ENCODE measurements at regions not wholly inside any gene's neighbourhood (a gene's known extent, or its start where the extent isn't known, plus 50 kb on each side); places are given as distances from the start of the nearest gene placed in this dataset.
"Not testable (repeated sequence)": the region's sequence is repeated elsewhere in the genome, so short reads cannot be mapped to it uniquely, and the experiment has no call there.

DNA sequence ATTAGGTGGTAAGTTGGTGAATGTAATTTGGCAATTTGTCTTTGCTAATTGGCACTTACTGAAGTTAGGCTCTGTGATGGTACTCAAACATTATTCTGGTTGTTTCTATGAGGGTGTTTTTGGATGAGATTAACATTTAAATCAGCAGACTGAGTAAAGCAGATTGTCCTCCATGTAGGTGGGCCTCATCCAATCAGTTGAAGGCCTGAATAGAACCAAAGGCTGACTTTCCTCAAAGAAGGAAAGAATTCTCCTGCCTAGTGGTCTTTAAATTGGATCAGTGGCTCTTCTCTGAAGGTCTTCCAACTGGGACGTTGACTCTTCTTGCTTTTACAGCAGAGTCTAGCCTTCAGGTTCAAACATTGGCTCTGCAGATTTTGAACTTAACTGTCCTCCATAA is 278.3 kb downstream of the KIF20B start:
- DNase-seq (ENCODE audit: insufficient read length, low spot score) (no peak), FAIRE-seq (no peak)
- no peak for TF ChIP-seq POLR2A (IDR thresholded peaks at IDR 0.05; ENCODE audit: low read depth, low read length)

DNA sequence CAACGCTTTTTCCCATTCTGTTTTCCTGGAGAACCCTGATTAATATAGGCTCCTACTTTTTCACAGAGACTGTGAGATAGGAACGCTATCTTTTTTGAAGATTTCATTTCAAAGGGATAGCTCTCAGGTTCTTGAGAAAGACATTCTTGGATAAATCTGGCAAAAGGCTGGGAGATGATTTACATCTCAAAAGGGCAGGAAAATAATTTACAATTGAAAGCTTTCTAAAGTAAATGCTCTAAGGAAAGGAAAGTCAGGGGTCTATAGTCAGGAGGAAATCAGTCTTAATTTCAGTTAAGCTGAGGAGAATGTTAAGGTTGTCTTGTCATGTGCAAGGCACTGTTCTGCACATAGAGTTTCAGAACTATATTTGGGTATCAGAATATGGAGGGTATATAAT is 278.8 kb downstream of the KIF20B start:
- DNase-seq (ENCODE audit: insufficient read length, low spot score) (no peak), FAIRE-seq (no peak)
- no peak for TF ChIP-seq POLR2A (IDR thresholded peaks at IDR 0.05; ENCODE audit: low read depth, low read length)

DNA sequence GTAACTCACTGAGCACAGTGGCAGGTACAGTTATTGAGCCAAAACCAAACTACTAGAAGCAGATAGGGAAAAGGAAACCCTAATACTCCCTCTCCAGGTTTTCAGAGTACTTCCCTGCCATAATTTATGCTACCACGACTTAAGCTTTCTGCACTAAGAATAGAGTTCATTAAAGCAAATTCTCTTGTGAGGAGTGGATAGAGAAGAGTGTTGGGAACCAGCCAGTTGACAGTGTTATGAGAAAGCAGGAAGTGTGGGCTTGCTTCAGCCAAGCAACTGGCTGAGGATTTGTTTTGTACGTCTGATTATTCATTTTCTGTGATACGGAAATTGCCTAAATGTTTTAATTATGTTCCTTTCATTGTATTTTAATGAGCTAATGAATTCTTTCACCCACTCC is 280.5 kb downstream of the KIF20B start:
- DNase-seq (ENCODE audit: insufficient read length, low spot score) (no peak), FAIRE-seq (no peak)
- TF ChIP-seq POLR2A (IDR thresholded peaks at IDR 0.05; ENCODE audit: low read depth, low read length), result no peak

DNA sequence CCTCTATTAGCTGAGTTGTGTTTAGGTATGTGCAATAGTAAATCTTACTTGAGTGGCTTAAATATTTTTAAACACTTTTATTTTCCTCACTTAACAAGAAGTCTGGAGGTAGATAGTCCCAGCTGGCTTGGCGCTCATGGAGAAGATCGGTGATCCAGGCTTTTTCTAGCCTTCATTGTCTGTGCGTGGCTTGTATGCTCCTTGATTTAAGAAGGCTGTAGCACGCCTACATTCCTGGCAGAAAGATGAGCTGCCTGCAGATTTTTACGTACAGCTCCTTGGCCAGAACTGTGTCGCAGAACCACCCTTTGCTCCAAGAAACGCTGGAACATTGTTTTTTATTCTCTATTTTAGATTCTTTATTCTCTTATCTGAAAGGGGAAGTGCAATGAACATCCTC is 284.1 kb downstream of the KIF20B start:
- no peak for DNase-seq (ENCODE audit: insufficient read length, low spot score)
- no peak for TF ChIP-seq POLR2A (IDR thresholded peaks at IDR 0.05; ENCODE audit: low read depth, low read length)
- FAIRE-seq, result no peak

DNA sequence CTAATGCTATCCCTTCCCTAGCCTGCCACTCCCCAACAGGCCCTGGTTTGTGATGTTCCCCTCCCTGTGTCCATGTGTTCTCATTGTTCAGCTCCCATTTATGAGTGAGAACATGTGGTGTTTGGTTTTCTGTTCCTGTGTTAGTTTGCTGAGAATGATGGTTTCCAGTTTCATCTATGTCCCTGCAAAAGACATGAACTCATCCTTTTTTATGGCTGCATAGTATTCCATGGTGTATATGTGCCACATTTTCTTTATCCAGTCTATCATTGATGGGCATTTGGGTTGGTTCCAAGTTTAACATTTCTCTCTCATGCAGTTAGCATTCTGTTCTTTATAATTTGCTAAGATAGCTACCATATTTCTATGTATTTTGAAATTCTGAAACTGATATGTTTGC is 287.0 kb downstream of the KIF20B start:
- not testable (repeated sequence) for FAIRE-seq

DNA sequence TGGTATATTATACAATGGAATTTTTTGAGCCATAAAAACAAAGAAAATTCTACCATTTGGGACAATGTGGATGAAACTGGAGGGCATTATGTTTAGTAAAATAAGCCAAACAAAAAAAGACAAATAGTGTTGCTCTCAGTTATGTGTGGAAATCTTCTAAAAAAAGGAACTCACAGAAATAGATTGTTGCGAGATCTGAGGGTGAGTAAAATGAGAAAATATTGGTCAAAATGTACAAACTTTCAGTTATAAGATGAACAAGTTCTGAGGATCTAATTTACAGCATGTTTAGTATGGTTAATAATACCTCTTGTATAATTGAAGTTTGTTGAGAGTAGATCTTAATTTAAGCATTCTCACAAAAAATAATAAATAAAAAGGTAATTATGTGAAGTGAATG is 291.2 kb downstream of the KIF20B start:
- DNase-seq (ENCODE audit: insufficient read length, low spot score), result no peak
- FAIRE-seq, result no peak
- no peak for TF ChIP-seq POLR2A (IDR thresholded peaks at IDR 0.05; ENCODE audit: low read depth, low read length)

More for the DNA sequence above, 287.0 kb downstream of the KIF20B start:
- DNase-seq (ENCODE audit: insufficient read length, low spot score), result not testable (repeated sequence)

DNA sequence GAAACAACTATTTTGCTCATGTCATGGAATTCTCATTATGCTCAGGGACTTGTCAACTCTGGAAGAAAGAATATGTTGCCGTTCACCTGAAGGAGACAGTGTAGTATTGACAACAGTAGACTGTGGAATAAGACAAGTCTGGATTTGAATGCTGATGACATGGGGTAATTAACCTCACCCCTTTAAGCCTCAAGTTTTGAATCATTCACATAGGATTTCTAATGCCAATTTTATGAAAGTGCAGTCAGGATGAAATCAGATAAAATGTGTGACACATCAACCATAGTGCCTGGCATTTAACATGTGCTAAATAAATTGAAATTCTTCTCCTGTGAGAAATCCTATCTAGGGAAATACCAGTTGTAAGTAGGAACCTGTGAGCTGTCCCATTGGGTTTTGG is 305.8 kb downstream of the KIF20B start:
- FAIRE-seq (no peak), DNase-seq (ENCODE audit: insufficient read length, low spot score) (no peak)
- no peak for TF ChIP-seq POLR2A (IDR thresholded peaks at IDR 0.05; ENCODE audit: low read depth, low read length)

DNA sequence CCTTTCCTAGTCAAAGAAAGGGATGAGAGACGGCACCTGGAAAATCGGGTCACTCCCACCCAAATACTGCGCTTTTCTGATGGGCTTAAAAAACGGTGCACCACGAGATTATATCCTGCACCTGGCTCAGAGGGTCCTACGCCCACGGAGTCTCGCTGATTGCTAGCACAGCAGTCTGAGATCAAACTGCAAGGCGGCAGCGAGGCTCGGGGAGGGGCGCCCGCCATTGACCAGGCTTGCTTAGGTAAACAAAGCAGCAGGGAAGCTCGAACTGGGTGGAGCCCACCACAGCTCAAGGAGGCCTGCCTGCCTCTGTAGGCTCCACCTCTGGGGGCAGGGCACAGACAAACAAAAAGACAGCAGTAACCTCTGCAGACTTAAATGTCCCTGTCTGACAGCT is 309.9 kb downstream of the KIF20B start:
- FAIRE-seq; DNase-seq (ENCODE audit: insufficient read length, low spot score): not testable (repeated sequence)

DNA sequence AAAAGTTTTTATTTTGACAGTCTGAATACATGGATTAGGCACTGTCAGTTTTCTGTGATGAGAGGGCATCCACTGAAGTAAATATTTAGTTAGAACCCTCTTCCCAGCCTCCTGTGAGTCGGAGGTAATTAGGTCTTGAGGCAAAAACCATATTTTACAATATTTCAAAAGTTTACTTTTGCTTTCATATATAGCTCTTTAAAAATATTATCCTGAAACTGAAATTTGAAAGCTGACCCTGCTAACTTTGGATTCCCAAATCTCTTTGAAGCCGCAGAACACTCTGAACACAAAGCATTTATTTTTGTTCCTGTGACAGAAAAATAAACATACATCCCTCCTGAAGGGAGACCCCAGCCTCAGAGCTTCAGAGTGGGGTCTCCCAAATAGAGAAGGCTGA is 317.4 kb downstream of the KIF20B start:
- no peak for DNase-seq (ENCODE audit: insufficient read length, low spot score)
- no peak for TF ChIP-seq POLR2A (IDR thresholded peaks at IDR 0.05; ENCODE audit: low read depth, low read length)
- FAIRE-seq, result no peak

DNA sequence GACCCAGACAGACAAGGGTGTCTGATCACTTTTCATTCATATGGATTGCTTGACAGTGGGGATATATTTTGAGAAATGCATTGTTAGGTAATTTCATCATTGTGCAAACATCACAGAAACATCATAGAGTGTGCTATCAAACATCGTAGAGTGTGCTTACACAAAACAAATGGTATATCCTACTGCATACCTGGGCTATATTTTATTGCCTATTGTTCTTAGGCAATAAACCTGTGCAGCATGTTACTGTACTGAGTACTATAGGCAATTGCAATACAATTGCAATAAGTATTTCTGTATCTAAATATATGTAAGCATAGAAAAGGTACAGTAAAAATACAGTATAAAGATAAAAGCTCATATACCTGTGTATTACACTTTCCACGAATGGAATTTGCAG is 319.1 kb downstream of the KIF20B start:
- TF ChIP-seq POLR2A (IDR thresholded peaks at IDR 0.05; ENCODE audit: low read depth, low read length), result no peak
- no peak for DNase-seq (ENCODE audit: insufficient read length, low spot score)
- FAIRE-seq, result no peak

DNA sequence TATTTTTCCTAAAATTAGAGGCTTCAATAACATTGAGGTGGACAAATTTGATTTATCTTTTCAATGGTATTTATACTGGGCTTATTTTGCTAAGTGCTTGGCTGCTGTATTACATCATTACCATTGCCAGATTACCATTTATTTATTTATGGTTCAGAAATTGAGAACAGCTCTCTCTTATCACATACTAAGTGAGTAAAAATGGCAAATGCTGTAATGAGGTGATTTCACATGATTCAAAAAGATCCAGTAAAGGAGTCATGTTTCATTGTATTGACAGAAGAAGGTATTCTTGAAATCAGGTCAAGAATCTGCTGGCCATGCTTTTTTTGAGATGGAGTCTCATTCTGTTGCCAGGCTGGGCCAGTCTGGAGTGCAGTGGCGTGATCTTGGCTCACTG is 322.6 kb downstream of the KIF20B start:
- FAIRE-seq (no peak), DNase-seq (ENCODE audit: insufficient read length, low spot score) (no peak)
- TF ChIP-seq POLR2A (IDR thresholded peaks at IDR 0.05; ENCODE audit: low read depth, low read length), result no peak

DNA sequence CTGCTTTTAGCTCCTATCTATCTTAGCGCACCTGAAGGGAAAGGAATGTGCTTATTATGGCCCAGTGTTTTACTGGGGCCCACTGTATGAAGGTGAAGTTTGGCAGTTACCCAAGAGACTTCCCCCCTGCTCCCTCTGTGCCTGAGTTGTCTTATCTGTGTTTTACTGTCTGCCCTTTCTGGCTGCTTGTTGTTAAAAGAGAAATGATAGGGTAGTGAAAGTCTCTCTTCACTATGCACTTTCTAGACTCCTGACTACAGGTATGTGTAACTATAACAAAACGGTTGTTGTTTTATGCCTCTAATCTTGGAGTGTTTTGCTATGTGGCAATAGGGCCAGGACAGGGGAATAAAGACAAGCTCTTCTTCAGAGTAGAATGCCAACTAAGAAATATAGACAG is 326.9 kb downstream of the KIF20B start:
- no peak for TF ChIP-seq POLR2A (IDR thresholded peaks at IDR 0.05; ENCODE audit: low read depth, low read length)
- DNase-seq (ENCODE audit: insufficient read length, low spot score), result no peak
- FAIRE-seq, result no peak

DNA sequence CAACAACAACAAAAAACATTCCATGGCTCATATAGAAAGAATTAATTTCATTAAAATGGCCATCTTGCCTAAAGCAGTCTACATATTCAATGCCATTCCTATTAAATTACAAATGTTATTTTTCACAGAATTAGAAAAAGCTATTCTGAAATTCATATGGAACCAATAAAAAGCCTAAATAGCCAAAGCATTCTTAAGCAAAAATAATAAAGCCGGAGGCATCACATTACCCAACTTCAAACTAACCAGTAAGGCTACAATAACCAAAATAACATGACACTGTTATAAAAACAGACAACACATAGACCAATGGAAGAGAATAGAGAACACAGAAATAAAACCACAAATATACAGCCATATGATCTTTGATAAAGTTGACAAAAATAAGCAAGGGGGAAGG is 330.4 kb downstream of the KIF20B start:
- no peak for TF ChIP-seq POLR2A (IDR thresholded peaks at IDR 0.05; ENCODE audit: low read depth, low read length)
- DNase-seq (ENCODE audit: insufficient read length, low spot score) (no peak), FAIRE-seq (no peak)

DNA sequence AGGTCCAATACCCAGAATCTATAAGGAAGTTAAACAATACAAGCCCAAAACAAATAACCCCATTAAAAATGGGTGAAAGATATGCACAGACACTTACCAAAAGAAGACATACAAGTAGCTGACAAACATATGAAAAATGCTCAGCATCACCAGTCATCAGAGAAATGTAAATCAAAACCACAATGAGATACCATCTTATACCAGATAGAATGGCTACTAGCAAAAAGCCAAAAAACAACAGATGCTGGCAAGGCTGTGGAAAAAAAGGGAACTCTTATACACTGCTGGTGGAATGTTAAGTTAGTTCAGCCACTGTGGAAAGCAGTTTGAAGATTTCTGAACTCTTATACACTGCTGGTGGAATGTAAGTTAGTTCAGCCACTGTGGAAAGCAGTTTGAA is 331.1 kb downstream of the KIF20B start:
- no peak for TF ChIP-seq POLR2A (IDR thresholded peaks at IDR 0.05; ENCODE audit: low read depth, low read length)
- FAIRE-seq, result no peak
- DNase-seq (ENCODE audit: insufficient read length, low spot score), result no peak

DNA sequence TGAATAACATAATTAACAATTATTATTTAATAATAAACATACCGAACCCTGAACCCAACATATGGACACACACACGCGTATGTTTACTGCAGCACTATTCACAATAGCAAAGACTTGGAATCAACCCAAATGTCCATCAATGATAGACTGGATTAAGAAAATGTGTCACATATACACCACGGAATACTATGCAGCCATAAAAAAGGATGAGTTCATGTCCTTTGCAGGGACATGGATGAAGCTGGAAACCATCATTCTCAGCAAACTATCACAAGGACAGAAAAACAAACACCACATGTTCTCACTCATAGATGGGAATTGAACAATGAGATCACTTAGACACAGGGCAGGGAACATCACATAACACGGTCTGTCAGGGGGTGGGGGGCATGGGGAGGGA is 333.5 kb downstream of the KIF20B start:
- DNase-seq (ENCODE audit: insufficient read length, low spot score); FAIRE-seq: not testable (repeated sequence)

DNA sequence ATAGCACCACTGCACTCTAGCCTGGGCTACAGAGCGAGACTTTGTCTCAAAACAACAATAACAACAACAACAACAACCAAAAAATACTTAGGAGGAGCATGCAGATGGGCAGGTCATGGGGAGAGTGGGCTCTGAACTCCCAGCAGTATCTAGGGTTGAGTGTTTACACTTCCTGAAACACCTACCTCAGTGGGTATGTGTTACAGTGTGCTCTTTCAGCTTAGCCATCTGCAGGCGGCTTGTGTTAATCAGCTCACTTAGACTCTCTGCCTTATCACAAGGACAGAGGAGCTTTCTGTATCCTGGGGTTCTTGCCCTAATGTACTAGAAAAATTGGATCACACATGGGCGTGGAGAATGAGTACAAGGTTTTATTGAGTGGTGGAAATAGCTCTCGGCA is 340.2 kb downstream of the KIF20B start:
- DNase-seq (ENCODE audit: insufficient read length, low spot score), result no peak
- no peak for FAIRE-seq
- no peak for TF ChIP-seq POLR2A (IDR thresholded peaks at IDR 0.05; ENCODE audit: low read depth, low read length)
